GM19467 (cell line): ENCODE measurements at regions not wholly inside any gene's neighbourhood (a gene's known extent, or its start where the extent isn't known, plus 50 kb on each side); places are given as distances from the start of the nearest gene placed in this dataset.

Experiments
- ATAC-seq: cut with Tn5 transposase; IDR thresholded peaks from one replicate; pipeline ENCODE4 v1.9.1; 2021; ENCODE audit warnings: mild to moderate bottlenecking, moderate library complexity; ENCODE audit not compliant: unreplicated experiment

- ATAC-seq: no peak
Observed at GRCh38 chr12:28814246-28814645, 334.8 kb upstream of the FAR2 start.

GRCh38 chr12:28817524-28817923 is 331.6 kb upstream of the FAR2 start:
- ATAC-seq: no peak

GRCh38 chr12:28824193-28824846 is 324.8 kb upstream of the FAR2 start:
- no peak for ATAC-seq

- ATAC-seq: no peak
Observed at GRCh38 chr12:28824849-28825248, 324.2 kb upstream of the FAR2 start.

GRCh38 chr12:28826766-28827165 is 322.3 kb upstream of the FAR2 start:
- ATAC-seq: no peak

GRCh38 chr12:28827861-28828260 is 321.2 kb upstream of the FAR2 start:
- ATAC-seq: no peak

GRCh38 chr12:28828318-28828717 is 320.8 kb upstream of the FAR2 start:
- no peak for ATAC-seq

- ATAC-seq: no peak
Observed at GRCh38 chr12:28830491-28830890, 318.6 kb upstream of the FAR2 start.

GRCh38 chr12:28844718-28845117 is 304.4 kb upstream of the FAR2 start:
- no peak for ATAC-seq

- no peak for ATAC-seq
Observed at GRCh38 chr12:28851781-28852180, 297.3 kb upstream of the FAR2 start.

GRCh38 chr12:28855761-28856310 is 293.2 kb upstream of the FAR2 start:
- ATAC-seq: no peak

GRCh38 chr12:28857369-28857768 is 291.7 kb upstream of the FAR2 start:
- ATAC-seq: no peak

- no peak for ATAC-seq
Observed at GRCh38 chr12:28859551-28859950, 289.5 kb upstream of the FAR2 start.

- ATAC-seq: no peak
Observed at GRCh38 chr12:28865776-28866175, 283.3 kb upstream of the FAR2 start.

GRCh38 chr12:28866296-28866695 is 282.8 kb upstream of the FAR2 start:
- ATAC-seq: no peak

- no peak for ATAC-seq
Observed at GRCh38 chr12:28866715-28867503, 282.2 kb upstream of the FAR2 start.

- no peak for ATAC-seq
Observed at GRCh38 chr12:28868414-28868813, 280.7 kb upstream of the FAR2 start.

- ATAC-seq: no peak
Observed at GRCh38 chr12:28869197-28869596, 279.9 kb upstream of the FAR2 start.

GRCh38 chr12:28870839-28871440 is 278.1 kb upstream of the FAR2 start:
- no peak for ATAC-seq

- ATAC-seq: no peak
Observed at GRCh38 chr12:28872654-28873268, 276.3 kb upstream of the FAR2 start.

GRCh38 chr12:28874758-28875157 is 274.3 kb upstream of the FAR2 start:
- ATAC-seq: no peak
